Hematopoietic multipotent progenitor cell treated with erythropoietin and hydrocortisone succinate and interleukin-3 and kit ligand, for 15 days (in vitro differentiated cells): ENCODE measurements at regions not wholly inside any gene's neighbourhood (a gene's known extent, or its start where the extent isn't known, plus 50 kb on each side); places are given as distances from the start of the nearest gene placed in this dataset.

ENCODE experiments used
- DNase-seq: peaks from one replicate; pipeline ENCODE4 v3.0.0-alpha.2; 2015; ENCODE audit warnings: low spot score

GRCh38 chr21:28644762-28645161 is 347.9 kb downstream of the LTN1 start:
- DNase-seq: no peak

GRCh38 chr21:28642891-28643290 is 349.8 kb downstream of the LTN1 start:
- DNase-seq: no peak

- DNase-seq: no peak
Measured at GRCh38 chr21:28641731-28642130, 350.9 kb downstream of the LTN1 start.

- no peak for DNase-seq
Measured at GRCh38 chr21:28640326-28640725, 352.4 kb downstream of the LTN1 start.

GRCh38 chr21:28639737-28640136 is 352.9 kb downstream of the LTN1 start:
- DNase-seq: no peak

GRCh38 chr21:28636752-28637691 is 355.7 kb downstream of the LTN1 start:
- DNase-seq: no peak

- DNase-seq: no peak
Measured at GRCh38 chr21:28635541-28635940, 357.1 kb downstream of the LTN1 start.

GRCh38 chr21:28633839-28634555 is 358.7 kb downstream of the LTN1 start:
- no peak for DNase-seq

GRCh38 chr21:28632755-28633408 is 359.8 kb downstream of the LTN1 start:
- DNase-seq: no peak

GRCh38 chr21:28627691-28628090 is 365.0 kb downstream of the LTN1 start:
- DNase-seq: no peak

GRCh38 chr21:28627261-28627660 is 365.4 kb downstream of the LTN1 start:
- DNase-seq: no peak

- no peak for DNase-seq
Measured at GRCh38 chr21:28624626-28625025, 368.1 kb downstream of the LTN1 start.

- no peak for DNase-seq
Measured at GRCh38 chr21:28617300-28617699, 375.4 kb downstream of the LTN1 start.

GRCh38 chr21:28615276-28615675 is 377.4 kb downstream of the LTN1 start:
- DNase-seq: no peak

GRCh38 chr21:28614791-28615190 is 377.9 kb downstream of the LTN1 start:
- DNase-seq: no peak

GRCh38 chr21:28608646-28609045 is 384.0 kb downstream of the LTN1 start:
- no peak for DNase-seq

- DNase-seq: no peak
Measured at GRCh38 chr21:28607545-28607944, 385.1 kb downstream of the LTN1 start.

GRCh38 chr21:28604946-28605537 is 387.6 kb downstream of the LTN1 start:
- DNase-seq: no peak

GRCh38 chr21:28602546-28602945 is 390.1 kb downstream of the LTN1 start:
- DNase-seq: no peak

- no peak for DNase-seq
Measured at GRCh38 chr21:28598214-28598613, 394.5 kb downstream of the LTN1 start.

- DNase-seq: no peak
Measured at GRCh38 chr21:28592205-28592865, 400.3 kb downstream of the LTN1 start.

- DNase-seq: no peak
Measured at GRCh38 chr21:28590676-28591075, 402.0 kb downstream of the LTN1 start.
